ENCODE measurements at regions not wholly inside any gene's neighbourhood (a gene's known extent, or its start where the extent isn't known, plus 50 kb on each side); places are given as distances from the start of the nearest gene placed in this dataset.
"Not testable (repeated sequence)": the region's sequence is repeated elsewhere in the genome, so short reads cannot be mapped to it uniquely, and the experiment has no call there.

GRCh38 chr12:125852679-125853078, 787.4 kb downstream of the AACS start:
- TF ChIP-seq CTCF (IDR thresholded peaks at IDR 0.05; ENCODE audit: low read depth, low read length, missing control alignments), result no peak

GRCh38 chr12:125853670-125854069, 788.4 kb downstream of the AACS start:
- no peak overlapping the region for H3K4me3 ChIP-seq (replicated peaks; ENCODE audit: low read depth, low read length)
- TF ChIP-seq CTCF (IDR thresholded peaks at IDR 0.05; ENCODE audit: low read depth, low read length, missing control alignments), result no peak
- no peak for DNase-seq (ENCODE audit: extremely low read depth, low read depth)

More at GRCh38 chr12:125852679-125853078, 787.4 kb downstream of the AACS start:
- DNase-seq (ENCODE audit: extremely low read depth, low read depth), result no peak
- no peak overlapping the region for H3K4me3 ChIP-seq (replicated peaks; ENCODE audit: low read depth, low read length)

GRCh38 chr12:125856366-125856765, 791.1 kb downstream of the AACS start:
- no peak for DNase-seq (ENCODE audit: extremely low read depth, low read depth)
- no peak for TF ChIP-seq CTCF (IDR thresholded peaks at IDR 0.05; ENCODE audit: low read depth, low read length, missing control alignments)
- no peak overlapping the region for H3K4me3 ChIP-seq (replicated peaks; ENCODE audit: low read depth, low read length)

- no peak for TF ChIP-seq CTCF (IDR thresholded peaks at IDR 0.05; ENCODE audit: low read depth, low read length, missing control alignments)
- H3K4me3 ChIP-seq (replicated peaks; ENCODE audit: low read depth, low read length), result no peak overlapping the region
- no peak for DNase-seq (ENCODE audit: extremely low read depth, low read depth)
Measured at GRCh38 chr12:125856896-125857295, 791.7 kb downstream of the AACS start.

- H3K4me3 ChIP-seq (replicated peaks; ENCODE audit: low read depth, low read length), result no peak overlapping the region
- DNase-seq (ENCODE audit: extremely low read depth, low read depth), result no peak
- no peak for TF ChIP-seq CTCF (IDR thresholded peaks at IDR 0.05; ENCODE audit: low read depth, low read length, missing control alignments)
Measured at GRCh38 chr12:125860672-125861288, 795.5 kb downstream of the AACS start.

- DNase-seq (ENCODE audit: extremely low read depth, low read depth), result no peak
- H3K4me3 ChIP-seq (replicated peaks; ENCODE audit: low read depth, low read length), result no peak overlapping the region
- no peak for TF ChIP-seq CTCF (IDR thresholded peaks at IDR 0.05; ENCODE audit: low read depth, low read length, missing control alignments)
Measured at GRCh38 chr12:125861299-125862281, 796.4 kb downstream of the AACS start.

- not testable (repeated sequence) for DNase-seq (ENCODE audit: extremely low read depth, low read depth); H3K4me3 ChIP-seq (replicated peaks; ENCODE audit: low read depth, low read length)
Measured at GRCh38 chr12:125865236-125865635, 800.0 kb downstream of the AACS start.
